ENCODE measurements at regions not wholly inside any gene's neighbourhood (a gene's known extent, or its start where the extent isn't known, plus 50 kb on each side); places are given as distances from the start of the nearest gene placed in this dataset.
"Not testable (repeated sequence)": the region's sequence is repeated elsewhere in the genome, so short reads cannot be mapped to it uniquely, and the experiment has no call there.

DNA sequence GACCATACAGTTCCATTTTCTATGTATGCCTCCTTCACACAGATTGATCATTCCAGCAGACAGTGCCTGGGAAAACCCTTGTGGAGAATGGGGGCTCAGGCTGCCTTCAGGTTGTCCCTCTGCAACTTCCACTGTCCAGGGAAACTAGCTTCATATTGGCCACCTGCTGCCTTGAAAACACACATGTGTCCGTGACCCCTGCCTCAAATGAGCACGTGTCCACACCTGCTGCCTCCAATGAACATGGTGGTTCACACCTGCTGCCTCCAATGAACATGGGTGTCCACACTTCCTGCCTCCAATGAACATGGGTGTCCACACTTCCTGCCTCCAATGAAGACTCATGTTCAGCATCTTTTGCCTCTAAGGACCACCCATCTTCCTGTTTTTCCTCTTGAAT is 185.4 kb upstream of the ADCY2 start:
- DNase-seq (ENCODE audit: low read depth in 2 of 2), result no peak

DNA sequence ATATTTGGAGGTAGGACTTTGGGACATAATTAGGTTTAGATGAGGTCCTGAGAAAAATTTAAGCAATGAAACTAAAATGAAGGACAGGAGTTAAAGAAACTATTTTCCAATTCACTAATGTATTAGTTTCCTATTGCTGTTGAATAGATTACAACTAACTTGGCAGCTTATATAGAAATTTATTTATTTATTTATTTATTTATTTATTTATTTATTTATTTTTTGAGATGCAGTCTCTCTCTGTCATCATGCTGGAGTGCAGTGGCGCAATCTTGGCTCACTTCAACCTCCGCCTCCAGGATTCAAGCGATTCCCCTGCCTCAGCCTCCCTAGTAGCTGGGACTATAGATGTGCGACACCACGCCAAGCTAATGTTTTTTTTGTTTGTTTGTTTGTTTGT is 182.4 kb upstream of the ADCY2 start:
- DNase-seq (ENCODE audit: low read depth in 2 of 2), result no peak

DNA sequence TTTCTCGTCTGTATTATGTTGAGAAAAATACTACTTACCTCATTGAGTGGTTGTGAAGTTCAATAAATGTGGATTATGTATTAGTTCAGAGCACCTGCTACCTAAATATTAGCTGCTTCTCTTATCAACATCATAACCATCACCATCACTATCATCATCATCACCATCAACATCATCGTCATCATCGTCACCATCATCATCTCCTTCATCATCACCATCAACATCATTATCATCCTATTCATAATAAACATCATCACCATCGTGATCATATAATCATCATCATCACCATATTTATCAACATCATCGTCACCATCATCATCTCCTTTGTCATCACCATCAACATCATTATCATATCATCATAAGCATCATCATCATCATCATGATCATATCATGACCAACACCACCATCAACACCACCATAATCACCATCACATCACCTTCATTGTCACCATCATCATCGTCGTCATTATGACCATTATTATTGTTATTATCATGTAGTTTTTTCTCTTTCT is 181.0 kb upstream of the ADCY2 start:
- no peak for DNase-seq (ENCODE audit: low read depth in 2 of 2)

DNA sequence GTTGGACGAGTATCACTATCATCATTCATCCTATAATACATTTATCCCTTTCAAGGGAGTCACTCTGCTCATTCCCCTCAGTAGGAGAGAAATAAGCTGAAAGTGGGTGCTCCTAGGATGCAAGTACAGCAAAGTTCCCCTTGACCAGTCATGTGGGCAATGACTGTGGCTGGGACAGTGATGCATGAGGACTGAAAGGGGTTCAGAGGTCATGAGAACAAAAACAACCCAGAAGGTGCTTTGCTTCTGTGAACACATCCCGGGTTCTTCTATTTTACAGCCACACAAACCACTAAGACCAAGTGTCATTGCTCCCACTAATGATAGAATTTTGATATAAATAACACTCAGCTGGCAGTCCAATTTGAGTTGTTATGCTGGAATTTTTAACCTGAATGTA is 177.8 kb upstream of the ADCY2 start:
- no peak for DNase-seq (ENCODE audit: low read depth in 2 of 2)

DNA sequence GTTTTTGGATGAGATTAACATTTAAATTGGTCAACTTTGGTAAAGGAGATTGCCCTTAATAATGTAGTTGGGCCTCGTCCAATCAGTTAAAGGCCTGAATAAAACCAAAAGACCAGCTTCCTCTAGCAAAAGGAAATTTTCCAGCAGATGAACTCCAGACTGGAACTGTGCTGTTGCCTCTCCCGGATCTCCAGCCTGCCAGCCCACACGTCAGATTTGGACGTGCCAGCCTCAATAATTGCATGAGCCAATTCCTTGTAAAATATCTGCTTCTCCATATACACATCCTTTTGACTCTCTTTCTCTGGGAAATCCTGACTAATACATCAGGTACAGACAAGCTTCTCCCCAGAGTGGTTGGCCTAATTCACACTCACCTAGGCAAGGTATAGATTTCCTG is 175.8 kb upstream of the ADCY2 start:
- no peak for DNase-seq (ENCODE audit: low read depth in 2 of 2)

DNA sequence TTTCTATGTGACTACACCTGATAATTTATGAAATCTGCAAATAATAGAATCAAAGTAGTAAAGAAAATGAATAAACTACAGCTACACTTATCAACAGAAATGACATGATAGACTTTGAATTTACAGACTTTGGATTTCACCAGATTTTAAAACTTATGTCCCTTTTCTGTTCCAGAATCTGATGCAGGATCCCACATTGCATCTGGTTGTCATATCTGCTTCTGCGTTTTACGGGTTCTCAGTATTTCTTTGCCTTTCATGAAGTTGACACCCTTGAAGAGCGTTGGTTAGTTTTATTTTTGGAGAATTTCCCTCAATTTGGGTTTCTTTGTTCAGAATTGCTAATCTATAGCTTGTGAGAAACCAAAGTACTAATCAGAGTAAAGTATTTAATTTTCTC is 174.9 kb upstream of the ADCY2 start:
- no peak for DNase-seq (ENCODE audit: low read depth in 2 of 2)

DNA sequence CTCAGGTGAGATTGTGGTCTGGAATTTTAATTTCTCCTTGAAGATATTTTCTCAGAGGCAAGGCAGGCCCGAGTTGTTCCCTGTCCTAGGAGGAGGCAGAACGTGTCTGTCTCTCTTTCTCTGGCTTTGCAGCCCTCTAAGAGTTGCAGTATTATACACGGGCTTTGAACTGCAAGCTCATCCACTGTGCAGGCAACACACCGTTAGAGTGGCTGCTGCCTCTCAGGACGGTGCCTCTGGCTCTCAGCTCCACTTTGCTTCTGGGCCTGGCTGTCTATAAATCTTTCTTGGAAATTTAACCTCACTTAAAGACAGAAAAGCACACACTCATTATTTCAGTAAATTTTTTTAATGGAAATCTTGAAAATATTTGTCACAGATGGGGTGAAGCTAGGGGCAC is 170.1 kb upstream of the ADCY2 start:
- DNase-seq (ENCODE audit: low read depth in 2 of 2), result no peak

DNA sequence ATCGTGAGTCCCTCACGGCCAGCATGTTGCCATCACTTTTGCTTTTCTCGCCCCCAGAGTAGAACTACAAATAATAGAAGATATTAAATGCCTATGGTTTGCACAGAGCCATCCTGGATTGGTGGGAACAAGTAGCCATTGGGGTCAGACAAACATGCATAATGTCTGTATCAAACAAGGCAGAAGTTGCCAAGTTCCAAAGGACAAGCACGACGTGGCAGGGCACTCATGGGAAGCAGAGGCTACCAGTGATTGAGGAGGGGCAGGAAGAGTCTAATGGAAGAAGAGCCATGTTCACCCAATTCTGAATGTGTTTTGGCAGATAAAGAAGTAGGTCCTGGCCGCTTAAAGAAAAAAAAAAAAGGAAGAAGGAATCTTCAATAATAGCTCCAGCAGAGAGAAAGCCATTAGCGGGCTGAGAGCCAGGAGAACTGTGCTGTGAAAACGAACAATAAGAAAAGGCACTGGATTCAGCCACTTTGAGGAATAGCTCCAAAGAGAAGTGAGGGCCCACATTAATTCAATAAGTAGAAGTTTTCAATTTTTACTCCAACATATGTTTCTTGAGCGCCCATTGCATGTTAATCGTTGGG is 153.7 kb upstream of the ADCY2 start:
- no peak for DNase-seq (ENCODE audit: low read depth in 2 of 2)

DNA sequence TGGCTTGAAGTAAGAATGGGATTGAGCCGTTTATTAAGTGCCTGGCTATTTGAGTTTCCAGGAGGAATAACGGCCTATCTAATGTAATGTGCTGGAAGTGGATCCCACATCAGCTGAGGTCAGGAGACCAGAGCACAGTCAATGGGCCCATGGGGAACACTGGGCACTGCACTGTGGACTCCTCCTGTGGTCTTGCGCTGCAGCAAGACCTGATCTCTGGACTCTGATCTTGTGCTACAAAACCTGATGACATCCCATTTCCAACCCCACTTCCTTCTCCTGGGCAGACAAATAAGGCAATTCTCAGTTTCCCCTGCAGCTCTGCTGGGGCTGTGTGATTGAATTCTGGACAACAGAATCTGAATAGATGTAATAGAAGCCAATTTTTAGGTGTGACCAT is 151.7 kb upstream of the ADCY2 start:
- DNase-seq (ENCODE audit: low read depth in 2 of 2), result no peak

DNA sequence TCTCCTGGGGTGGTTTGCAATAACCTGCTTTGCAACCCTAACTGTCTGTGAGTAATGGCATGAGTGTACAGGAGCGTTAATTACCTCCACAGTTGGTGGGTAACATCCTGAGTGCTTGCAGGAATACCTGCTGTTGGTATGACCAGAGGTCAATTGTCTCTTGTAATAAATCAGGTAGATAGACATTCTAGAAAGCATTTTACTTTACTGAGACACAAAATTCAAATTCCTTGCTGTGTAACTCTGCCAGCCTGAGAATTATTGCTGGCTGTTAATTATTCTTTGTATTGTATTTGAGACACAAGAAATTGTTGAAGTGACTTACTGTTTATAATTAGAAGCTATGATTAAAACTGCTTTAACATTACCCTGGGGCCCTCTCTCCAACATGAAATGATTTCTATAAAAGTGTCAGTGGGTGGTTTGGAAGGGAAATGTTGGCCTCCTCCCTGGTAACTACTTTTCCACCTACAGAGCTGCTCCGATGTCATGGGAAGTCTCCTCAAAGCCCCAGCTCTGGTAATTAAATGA is 150.8 kb upstream of the ADCY2 start:
- no peak for DNase-seq (ENCODE audit: low read depth in 2 of 2)

DNA sequence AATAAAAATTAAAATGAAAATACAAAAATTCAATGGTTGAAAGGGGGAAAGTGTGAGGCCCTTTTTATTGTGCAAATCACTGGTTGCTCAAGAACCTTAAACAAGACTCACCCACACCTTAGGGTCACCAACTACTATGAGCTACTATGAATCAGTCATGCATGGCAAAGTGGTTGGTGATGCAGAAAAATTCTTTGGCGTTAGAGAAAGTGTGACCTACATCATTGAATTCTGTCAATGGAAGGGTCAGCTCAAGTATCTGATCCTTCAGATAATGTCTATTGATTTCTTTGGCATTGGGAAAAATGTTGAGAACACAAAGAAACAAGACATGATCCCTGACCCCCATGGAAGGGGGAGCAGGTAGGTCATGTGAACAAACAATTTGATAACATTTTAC is 149.7 kb upstream of the ADCY2 start:
- DNase-seq (ENCODE audit: low read depth in 2 of 2), result no peak

DNA sequence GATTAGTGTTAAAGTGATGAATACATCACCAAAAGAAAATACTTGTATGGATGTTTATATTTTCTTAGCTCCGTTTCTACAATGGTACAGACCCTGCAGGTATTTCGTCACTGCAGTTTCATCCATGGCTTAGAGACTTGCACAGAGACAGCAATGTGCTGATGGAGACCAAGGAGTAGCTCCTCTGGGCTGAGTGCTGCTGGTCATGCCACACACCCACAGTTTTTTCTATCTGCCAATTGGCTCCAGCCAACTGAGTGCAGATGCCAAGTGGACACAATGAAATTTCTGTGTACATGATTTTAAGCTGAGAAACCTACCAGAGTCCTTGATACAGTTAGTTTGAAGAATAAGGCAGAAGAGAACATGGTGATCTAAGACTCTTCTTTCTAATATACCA is 145.9 kb upstream of the ADCY2 start:
- DNase-seq (ENCODE audit: low read depth in 2 of 2), result no peak

DNA sequence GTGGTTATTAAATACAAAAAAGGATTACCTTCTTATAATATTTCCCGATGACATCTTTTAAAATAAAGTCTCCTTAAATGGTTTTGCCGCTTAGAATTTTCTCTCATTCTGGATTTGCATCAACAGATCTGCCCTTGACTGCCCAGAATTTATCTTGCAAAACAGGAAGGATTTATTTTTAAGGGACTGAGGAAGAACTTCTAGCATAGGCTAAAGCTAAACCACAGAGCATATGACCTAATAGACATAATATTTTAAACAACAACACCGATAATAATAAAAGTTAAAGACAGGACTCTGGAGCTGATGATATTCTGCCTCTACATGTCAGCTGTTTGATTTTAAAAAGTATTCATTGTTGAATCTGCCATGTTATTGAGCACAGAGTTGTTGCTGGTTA is 145.3 kb upstream of the ADCY2 start:
- DNase-seq (ENCODE audit: low read depth in 2 of 2), result no peak

DNA sequence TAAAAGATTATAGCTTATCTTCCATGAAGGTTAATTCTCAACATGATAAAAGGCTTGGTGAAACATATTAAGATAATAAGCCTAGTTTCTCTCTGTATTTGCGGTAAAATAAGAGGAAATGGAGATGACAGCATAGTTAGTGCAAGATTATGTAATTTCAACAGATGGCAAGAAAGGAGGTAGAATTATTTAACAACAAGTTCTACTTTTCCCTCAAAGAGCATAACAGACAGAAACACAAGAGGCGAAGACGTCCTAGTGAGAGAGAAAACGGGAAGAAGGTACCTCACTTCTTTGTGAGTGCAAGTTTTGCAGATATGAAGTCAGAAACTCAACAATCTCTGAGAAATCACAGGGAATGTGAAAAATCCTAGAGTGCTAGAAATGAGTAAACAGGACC is 144.8 kb upstream of the ADCY2 start:
- no peak for DNase-seq (ENCODE audit: low read depth in 2 of 2)

DNA sequence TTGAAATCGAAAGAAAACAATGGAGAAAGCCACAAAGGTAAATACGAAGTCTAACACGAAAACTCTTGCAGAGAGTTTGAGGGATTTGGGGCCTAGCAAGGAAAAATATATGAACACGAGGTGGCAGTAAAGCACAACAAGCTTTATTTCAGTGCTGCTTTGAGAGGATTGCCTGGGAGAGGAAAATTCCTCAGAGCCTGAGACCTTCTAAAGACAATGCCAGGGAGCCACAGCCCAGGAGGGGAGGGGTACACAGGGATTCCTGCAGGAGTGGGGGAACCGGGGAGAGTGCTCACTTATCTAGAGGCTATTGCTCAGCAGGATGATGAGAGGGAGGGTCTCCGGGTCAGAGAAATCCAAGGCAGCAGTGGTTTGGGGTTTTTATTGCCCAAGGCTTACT is 134.9 kb upstream of the ADCY2 start:
- no peak for DNase-seq (ENCODE audit: low read depth in 2 of 2)

DNA sequence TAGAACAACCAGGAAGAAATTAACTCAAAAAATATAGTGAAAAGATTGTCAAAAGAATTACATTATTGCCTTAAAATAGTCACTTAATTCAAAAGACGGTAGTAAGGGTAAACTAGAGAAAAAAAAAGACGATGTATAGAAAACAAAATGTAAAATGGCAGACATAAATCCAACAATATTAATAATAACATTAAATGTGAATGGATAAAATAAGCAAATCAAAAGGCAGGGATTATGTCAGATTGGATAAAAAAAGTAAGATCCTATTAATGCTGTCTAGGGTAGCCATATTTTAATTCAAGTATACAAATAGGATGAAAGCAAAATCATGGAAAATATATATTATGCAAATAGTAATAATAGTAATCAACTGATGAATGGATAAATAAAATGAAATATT is 134.0 kb upstream of the ADCY2 start:
- no peak for DNase-seq (ENCODE audit: low read depth in 2 of 2)

DNA sequence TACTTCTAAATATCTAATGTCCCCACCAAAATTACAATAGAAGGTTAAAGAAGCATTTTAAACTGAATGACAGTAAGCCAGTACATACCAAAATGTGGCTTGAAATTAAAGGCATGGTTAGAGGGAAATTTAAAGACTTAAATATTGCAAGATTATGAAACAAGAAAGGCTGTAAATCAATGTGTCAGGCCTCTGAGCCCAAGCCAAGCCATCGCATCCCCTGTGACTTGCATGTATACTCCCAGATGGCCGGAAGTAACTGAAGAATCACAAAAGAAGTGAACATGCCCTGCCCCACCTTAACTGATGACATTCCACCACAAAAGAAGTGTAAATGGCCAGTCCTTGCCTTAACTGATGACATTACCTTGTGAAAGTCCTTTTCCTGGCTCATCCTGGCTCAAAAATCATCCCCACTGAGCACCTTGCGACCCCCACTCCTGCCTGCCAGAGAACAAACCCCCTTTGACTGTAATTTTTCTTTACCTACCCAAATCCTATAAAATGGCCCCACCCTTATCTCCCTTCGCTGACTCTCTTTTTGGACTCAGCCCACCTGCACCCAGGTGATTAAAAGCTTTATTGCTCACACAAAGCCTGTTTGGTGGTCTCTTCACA is 132.4 kb upstream of the ADCY2 start:
- not testable (repeated sequence) for DNase-seq (ENCODE audit: low read depth in 2 of 2)

DNA sequence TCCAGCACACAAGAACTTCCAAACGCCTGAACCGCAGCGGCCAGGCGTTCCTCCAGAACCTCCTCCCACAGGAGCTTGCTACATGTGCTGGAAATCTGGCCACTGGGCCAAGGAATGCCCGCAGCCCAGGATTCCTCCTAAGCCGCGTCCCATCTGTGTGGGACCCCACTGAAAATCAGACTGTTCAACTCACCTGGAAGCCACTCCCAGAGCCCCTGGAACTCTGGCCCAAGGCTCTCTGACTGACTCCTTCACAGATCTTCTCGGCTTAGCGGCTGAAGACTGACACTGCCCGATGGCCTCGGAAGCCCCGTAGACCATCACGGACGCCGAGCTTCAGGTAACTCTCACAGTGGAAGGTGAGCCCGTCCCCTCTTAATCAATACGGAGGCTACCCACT is 130.2 kb upstream of the ADCY2 start:
- not testable (repeated sequence) for DNase-seq (ENCODE audit: low read depth in 2 of 2)

DNA sequence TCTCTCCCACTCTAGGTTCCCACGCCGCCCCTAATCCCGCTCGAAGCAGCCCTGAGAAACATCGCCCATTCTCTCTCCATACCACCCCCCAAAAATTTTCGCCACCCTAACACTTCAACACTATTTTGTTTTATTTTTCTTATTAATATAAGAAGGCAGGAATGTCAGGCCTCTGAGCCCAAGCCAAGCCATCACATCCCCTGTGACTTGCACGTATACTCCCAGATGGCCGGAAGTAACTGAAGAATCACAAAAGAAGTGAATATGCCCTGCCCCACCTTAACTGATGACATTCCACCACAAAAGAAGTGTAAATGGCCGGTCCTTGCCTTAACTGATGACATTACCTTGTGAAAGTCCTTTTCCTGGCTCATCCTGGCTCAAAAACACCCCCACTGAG is 127.2 kb upstream of the ADCY2 start:
- DNase-seq (ENCODE audit: low read depth in 2 of 2), result not testable (repeated sequence)

DNA sequence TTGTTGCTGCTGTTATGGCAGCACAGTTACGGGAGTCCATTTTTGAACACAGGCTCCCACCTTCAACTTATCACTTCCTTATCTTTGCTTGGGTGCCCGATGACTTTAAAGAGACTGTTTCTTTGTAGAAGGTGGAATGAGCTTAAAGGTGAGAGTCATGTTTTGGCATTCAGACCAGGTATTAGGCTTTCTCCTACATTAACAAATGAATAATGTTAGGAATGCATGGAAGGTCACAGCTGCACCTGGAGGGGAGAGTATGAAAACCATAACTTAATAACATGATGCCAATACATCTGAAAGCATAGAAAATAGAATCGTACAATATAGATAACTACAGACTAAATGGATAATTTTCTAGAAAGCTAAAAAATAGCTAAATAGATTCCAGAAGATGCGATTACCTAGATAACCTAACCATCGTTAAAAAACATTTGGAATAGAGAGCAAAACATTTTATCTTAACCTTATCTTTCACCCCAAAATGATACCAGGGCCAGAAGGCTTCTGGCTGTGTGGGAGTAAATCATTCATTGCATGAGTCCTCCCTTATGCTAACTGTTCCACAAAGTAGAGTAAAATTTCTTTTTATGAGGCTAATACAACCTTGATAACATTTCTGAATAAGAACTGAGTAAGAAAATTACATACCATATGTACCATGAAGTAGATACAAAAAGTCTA is 126.2 kb upstream of the ADCY2 start:
- no peak for DNase-seq (ENCODE audit: low read depth in 2 of 2)

DNA sequence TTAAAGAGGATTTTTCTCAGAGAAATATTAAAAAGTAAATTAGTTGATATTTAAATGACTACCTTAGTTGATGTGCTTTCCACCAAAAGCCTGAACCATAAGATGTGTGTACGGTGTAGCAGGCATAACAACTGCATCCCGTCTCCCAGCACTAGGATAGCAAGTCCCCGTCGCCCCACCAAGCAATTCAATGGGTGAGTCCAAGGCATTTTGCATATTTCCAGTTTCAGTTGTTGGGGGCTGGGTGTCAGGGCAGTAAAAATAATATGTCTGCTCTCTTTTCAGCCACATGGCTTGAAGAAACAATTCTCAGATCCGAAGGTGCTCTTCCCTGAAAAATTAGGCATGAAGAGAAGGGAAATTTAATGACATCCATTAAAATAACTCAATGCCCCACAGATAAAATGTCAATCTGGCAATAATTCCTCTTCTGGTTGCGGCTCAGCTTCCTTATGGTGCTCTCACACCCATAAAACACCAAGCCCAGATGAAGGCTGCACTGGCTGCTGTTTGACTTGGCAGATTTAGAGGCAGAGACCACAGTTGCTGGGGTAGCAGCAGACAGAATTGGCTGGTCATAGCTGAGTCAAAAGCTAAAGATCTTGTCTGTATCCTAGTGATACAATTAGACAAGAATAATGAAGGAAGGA is 124.4 kb upstream of the ADCY2 start:
- DNase-seq (ENCODE audit: low read depth in 2 of 2), result no peak

DNA sequence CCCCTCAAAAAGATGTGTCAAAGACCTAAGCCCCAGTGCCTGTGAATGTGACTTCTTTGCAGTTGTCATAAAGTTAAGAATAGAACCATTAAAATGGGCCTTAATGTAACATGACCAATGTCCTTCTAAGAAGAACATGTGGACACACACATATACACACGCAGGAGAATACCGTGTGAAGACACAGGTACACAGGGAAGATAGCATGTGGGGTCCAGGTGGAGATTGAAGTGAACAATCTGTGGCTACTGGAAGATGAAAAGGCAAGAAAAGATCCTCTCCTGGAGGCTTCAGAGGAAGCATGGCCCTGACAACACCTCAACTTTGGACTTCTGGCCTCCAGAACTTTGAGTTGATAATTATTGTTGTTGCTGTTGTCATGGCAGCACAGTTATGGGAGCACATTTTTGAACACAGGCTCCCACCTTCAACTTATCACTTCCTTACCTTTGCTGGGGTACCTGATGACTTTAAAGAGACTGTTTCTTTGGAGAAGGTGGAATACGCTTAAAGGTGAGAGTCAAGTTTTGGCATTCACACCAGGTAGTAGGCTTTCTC is 123.5 kb upstream of the ADCY2 start:
- no peak for DNase-seq (ENCODE audit: low read depth in 2 of 2)
